A549 (cell line): ENCODE measurements at regions not wholly inside any gene's neighbourhood (a gene's known extent, or its start where the extent isn't known, plus 50 kb on each side); places are given as distances from the start of the nearest gene placed in this dataset.

Experiments
- MAFK ChIP-seq: fragments of 450-650 bp; IDR thresholded peaks from 2 replicates; pipeline ENCODE4 v1.6.1; 2014; ENCODE audit not compliant: partially characterized antibody
- TF ChIP-seq, protein P1 (sequence below): fragments of >200 bp; sonication (Bioruptor Twin); formaldehyde crosslinking; IDR thresholded peaks from 3 replicates; pipeline ENCODE4 v1.5.1; 2016

DNA sequence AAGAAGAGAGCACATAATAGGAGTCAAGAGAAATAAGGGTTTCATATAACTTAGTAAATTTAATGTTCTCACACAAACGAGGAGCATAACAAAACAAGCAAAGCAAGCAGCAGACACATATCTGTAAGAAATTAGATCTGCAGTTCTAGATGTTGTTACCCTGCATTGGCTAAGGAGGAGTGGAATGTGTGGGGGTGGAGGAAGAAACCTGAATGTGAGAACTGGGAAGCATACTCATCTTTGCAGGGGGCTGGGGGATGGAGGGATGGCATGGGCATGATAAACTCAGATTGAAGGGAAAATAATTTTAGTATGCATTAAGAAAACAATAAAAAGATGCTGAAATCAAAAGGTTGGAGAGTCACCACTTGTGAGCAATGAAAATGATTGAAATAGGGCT, 255.0 kb downstream of the LIG4 start:
- TF ChIP-seq, protein P1, sequence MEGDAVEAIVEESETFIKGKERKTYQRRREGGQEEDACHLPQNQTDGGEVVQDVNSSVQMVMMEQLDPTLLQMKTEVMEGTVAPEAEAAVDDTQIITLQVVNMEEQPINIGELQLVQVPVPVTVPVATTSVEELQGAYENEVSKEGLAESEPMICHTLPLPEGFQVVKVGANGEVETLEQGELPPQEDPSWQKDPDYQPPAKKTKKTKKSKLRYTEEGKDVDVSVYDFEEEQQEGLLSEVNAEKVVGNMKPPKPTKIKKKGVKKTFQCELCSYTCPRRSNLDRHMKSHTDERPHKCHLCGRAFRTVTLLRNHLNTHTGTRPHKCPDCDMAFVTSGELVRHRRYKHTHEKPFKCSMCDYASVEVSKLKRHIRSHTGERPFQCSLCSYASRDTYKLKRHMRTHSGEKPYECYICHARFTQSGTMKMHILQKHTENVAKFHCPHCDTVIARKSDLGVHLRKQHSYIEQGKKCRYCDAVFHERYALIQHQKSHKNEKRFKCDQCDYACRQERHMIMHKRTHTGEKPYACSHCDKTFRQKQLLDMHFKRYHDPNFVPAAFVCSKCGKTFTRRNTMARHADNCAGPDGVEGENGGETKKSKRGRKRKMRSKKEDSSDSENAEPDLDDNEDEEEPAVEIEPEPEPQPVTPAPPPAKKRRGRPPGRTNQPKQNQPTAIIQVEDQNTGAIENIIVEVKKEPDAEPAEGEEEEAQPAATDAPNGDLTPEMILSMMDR: no peak
- no peak for TF ChIP-seq MAFK
